WTC11 (cell line): ENCODE measurements at regions not wholly inside any gene's neighbourhood (a gene's known extent, or its start where the extent isn't known, plus 50 kb on each side); places are given as distances from the start of the nearest gene placed in this dataset.

ENCODE experiments used
- ATAC-seq: fragments of 200-7000 bp; cut with Tn5 transposase; 2 replicates; pipeline ENCODE4 v1.10.0; 2021; ENCODE audit warnings: mild to moderate bottlenecking, moderate library complexity
- CTCF ChIA-PET: fragments of 300-600 bp; sonication (Branson Sonifier 250); formaldehyde crosslinking; loops from one replicate; lab custom pipeline; 2021; ENCODE audit warnings: antibody characterized with exemption; lab: Charles Lee
- POLR2A ChIA-PET: fragments of 350-600 bp; sonication (Branson Sonifier 250); formaldehyde crosslinking; loops from one replicate; lab custom pipeline; 2021; ENCODE audit warnings: antibody characterized with exemption; lab: Charles Lee
- DNase-seq: peaks from one replicate; pipeline ENCODE4 v3.0.0; 2021; ENCODE audit warnings: low spot score
- H3K27ac Mint-ChIP-seq: 2 replicates; pipeline ENCODE4 v1.8.0; 2021; ENCODE audit warnings: mixed read lengths
- H3K27me3 Mint-ChIP-seq: 2 replicates; pipeline ENCODE4 v1.8.0; 2021; ENCODE audit warnings: low read depth, mild to moderate bottlenecking, moderate library complexity, mixed read lengths
- H3K36me3 Mint-ChIP-seq: 2 replicates; pipeline ENCODE4 v1.8.0; 2021; ENCODE audit warnings: mixed read lengths
- H3K4me1 Mint-ChIP-seq: 2 replicates; pipeline ENCODE4 v1.8.0; 2022; ENCODE audit warnings: mixed read lengths
- H3K4me3 Mint-ChIP-seq: 2 replicates; pipeline ENCODE4 v1.8.0; 2021; ENCODE audit warnings: mild to moderate bottlenecking, moderate library complexity, mixed read lengths
- H3K9me3 Mint-ChIP-seq: 2 replicates; pipeline ENCODE4 v1.8.0; 2021; ENCODE audit warnings: mixed read lengths
- AFF4 ChIP-seq: sonication (generic); formaldehyde crosslinking; IDR thresholded peaks from 2 replicates; pipeline ENCODE4 v1.8.1; 2023; ENCODE audit warnings: mild to moderate bottlenecking, missing genetic modification reagents, borderline replicate concordance
- ATF2 ChIP-seq: sonication (generic); formaldehyde crosslinking; IDR thresholded peaks from 2 replicates; pipeline ENCODE4 v1.8.1; 2022; ENCODE audit warnings: low read depth, missing genetic modification reagents, borderline replicate concordance
- CREB1 ChIP-seq: sonication (generic); formaldehyde crosslinking; IDR thresholded peaks from 2 replicates; pipeline ENCODE4 v1.8.0; 2023; ENCODE audit warnings: mild to moderate bottlenecking, missing genetic modification reagents
- E2F4 ChIP-seq: sonication (generic); formaldehyde crosslinking; IDR thresholded peaks from 2 replicates; pipeline ENCODE4 v1.8.1; 2022; ENCODE audit warnings: low read depth, mild to moderate bottlenecking, moderate library complexity, missing genetic modification reagents, borderline replicate concordance
- ERG ChIP-seq: fragments of 250-450 bp; sonication (Bioruptor Pico); IDR thresholded peaks from 2 replicates; pipeline ENCODE4 v1.8.0; 2021; ENCODE audit warnings: mild to moderate bottlenecking
- FOXJ3 ChIP-seq: sonication (generic); formaldehyde crosslinking; IDR thresholded peaks from 2 replicates; pipeline ENCODE4 v1.9.0; 2021; ENCODE audit warnings: missing genetic modification reagents, mild to moderate bottlenecking, borderline replicate concordance
- MAX ChIP-seq: sonication (generic); formaldehyde crosslinking; IDR thresholded peaks from 2 replicates; pipeline ENCODE4 v1.8.0; 2022; ENCODE audit warnings: mild to moderate bottlenecking, missing genetic modification reagents
- NR3C1 ChIP-seq: sonication (generic); formaldehyde crosslinking; conservative IDR thresholded peaks from 2 replicates; pipeline ENCODE4 v1.8.1; 2023; ENCODE audit warnings: low read depth, mild to moderate bottlenecking, missing genetic modification reagents
- PRRX2 ChIP-seq: fragments of 250-450 bp; sonication (Bioruptor Pico); IDR thresholded peaks from 2 replicates; pipeline ENCODE4 v1.8.0; 2021; ENCODE audit warnings: mild to moderate bottlenecking
- SP1 ChIP-seq: sonication (generic); formaldehyde crosslinking; conservative IDR thresholded peaks from 2 replicates; pipeline ENCODE4 v1.8.1; 2022; ENCODE audit warnings: missing genetic modification reagents
- TEAD1 ChIP-seq: sonication (generic); formaldehyde crosslinking; IDR thresholded peaks from 2 replicates; pipeline ENCODE4 v1.8.0; 2022; ENCODE audit warnings: mild to moderate bottlenecking, missing genetic modification reagents
- ZNF121 ChIP-seq: sonication (generic); formaldehyde crosslinking; IDR thresholded peaks from 2 replicates; pipeline ENCODE4 v1.8.0; 2023; ENCODE audit warnings: missing genetic modification reagents
- ZNF232 ChIP-seq: sonication (generic); formaldehyde crosslinking; IDR thresholded peaks from 2 replicates; pipeline ENCODE4 v1.8.0; 2022; ENCODE audit warnings: mild to moderate bottlenecking, missing genetic modification reagents
- ZNF416 ChIP-seq: fragments of 250-450 bp; sonication (Bioruptor Pico); IDR thresholded peaks from 2 replicates; pipeline ENCODE4 v1.9.0; 2021; ENCODE audit warnings: mild to moderate bottlenecking, inconsistent platforms
- TF ChIP-seq, protein P1 (sequence below): fragments of 250-450 bp; sonication (Bioruptor Pico); IDR thresholded peaks from 2 replicates; pipeline ENCODE4 v1.9.0; 2021; ENCODE audit warnings: mild to moderate bottlenecking
- TF ChIP-seq, protein P2 (sequence below): sonication (generic); formaldehyde crosslinking; conservative IDR thresholded peaks from 2 replicates; pipeline ENCODE4 v1.8.1; 2022; ENCODE audit warnings: mild to moderate bottlenecking, missing genetic modification reagents
- TF ChIP-seq, protein P3 (sequence below): sonication (generic); formaldehyde crosslinking; IDR thresholded peaks from 2 replicates; pipeline ENCODE4 v1.8.0; 2022; ENCODE audit warnings: mild to moderate bottlenecking, missing genetic modification reagents
- TF ChIP-seq, protein P4 (sequence below): fragments of 250-450 bp; sonication (Bioruptor Pico); IDR thresholded peaks from 2 replicates; pipeline ENCODE4 v1.9.0; 2021; ENCODE audit warnings: mild to moderate bottlenecking

DNA sequence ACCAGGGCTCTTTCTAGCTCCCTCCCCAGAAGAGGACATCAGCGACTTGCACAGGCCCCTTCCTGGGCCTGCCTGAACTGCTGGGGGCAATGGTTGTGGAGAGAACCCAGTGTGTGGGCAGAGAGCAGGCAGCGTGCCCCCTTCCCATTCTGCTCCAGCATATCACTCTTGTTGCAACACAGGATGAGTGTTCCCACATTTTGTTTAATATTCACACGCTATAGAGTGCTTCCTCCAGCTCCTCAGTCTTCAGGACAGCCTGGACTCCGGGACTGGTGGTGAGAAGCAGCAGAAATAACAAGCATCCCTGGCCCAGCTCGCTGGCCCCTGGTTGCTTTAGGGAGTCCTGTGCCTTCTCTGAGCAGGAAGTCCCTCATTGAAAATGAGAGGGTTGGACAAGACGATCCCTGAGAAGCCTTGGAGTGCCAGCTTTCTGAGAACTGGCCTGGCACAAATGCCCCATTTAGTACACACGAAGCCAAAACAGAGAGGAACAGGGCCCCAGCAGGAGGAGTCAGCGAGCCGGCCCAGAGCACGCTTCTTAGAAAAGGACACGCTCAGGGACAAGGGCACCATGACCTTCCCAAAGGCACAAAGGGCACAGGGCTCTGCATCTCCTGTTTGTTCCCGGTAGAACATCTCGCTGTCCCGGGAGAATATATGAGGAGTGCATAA, 84.2 kb upstream of the FOXC1 start (continued):
- TF ChIP-seq, protein P1, sequence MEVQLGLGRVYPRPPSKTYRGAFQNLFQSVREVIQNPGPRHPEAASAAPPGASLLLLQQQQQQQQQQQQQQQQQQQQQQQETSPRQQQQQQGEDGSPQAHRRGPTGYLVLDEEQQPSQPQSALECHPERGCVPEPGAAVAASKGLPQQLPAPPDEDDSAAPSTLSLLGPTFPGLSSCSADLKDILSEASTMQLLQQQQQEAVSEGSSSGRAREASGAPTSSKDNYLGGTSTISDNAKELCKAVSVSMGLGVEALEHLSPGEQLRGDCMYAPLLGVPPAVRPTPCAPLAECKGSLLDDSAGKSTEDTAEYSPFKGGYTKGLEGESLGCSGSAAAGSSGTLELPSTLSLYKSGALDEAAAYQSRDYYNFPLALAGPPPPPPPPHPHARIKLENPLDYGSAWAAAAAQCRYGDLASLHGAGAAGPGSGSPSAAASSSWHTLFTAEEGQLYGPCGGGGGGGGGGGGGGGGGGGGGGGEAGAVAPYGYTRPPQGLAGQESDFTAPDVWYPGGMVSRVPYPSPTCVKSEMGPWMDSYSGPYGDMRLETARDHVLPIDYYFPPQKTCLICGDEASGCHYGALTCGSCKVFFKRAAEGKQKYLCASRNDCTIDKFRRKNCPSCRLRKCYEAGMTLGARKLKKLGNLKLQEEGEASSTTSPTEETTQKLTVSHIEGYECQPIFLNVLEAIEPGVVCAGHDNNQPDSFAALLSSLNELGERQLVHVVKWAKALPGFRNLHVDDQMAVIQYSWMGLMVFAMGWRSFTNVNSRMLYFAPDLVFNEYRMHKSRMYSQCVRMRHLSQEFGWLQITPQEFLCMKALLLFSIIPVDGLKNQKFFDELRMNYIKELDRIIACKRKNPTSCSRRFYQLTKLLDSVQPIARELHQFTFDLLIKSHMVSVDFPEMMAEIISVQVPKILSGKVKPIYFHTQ (CRISPR knock-in tag) = no peak
- TF ChIP-seq SP1 (CRISPR knock-in tag) = no peak

- CTCF ChIA-PET = interaction anchor here (1.1 to 2.6 kb wide), 3 partner anchors 9 to 28 kb away, joined by 3 to 12 read pairs (median 4); no protein-coding TSS in a partner anchor
- TF ChIP-seq AFF4 (CRISPR knock-in tag) (no peak), CREB1 (no peak), ZNF416 (CRISPR knock-in tag) (no peak), ZNF232 (CRISPR knock-in tag) (no peak), E2F4 (CRISPR knock-in tag) (no peak), PRRX2 (CRISPR knock-in tag) (no peak)
- TF ChIP-seq, protein P2, sequence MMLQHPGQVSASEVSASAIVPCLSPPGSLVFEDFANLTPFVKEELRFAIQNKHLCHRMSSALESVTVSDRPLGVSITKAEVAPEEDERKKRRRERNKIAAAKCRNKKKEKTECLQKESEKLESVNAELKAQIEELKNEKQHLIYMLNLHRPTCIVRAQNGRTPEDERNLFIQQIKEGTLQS (CRISPR knock-in tag) = no peak
- DNase-seq = no peak
- POLR2A ChIA-PET = no interaction called here
- Mint-ChIP-seq H3K36me3 (peaks cover 7% of the 10 kb centered on the region; the same call in 1 of the 2 replicates), H3K4me3 (no peak overlapping the region), H3K27me3 (peaks cover 80% of the 10 kb centered on the region), H3K27ac (no peak overlapping the region), H3K4me1 (peaks cover 18% of the 10 kb centered on the region), H3K9me3 (peaks cover 9% of the 10 kb centered on the region)
- ATAC-seq = no peak
These were observed 83.2 kb upstream of the FOXC1 start for GRCh38 chr6:1526398-1527072.

DNA sequence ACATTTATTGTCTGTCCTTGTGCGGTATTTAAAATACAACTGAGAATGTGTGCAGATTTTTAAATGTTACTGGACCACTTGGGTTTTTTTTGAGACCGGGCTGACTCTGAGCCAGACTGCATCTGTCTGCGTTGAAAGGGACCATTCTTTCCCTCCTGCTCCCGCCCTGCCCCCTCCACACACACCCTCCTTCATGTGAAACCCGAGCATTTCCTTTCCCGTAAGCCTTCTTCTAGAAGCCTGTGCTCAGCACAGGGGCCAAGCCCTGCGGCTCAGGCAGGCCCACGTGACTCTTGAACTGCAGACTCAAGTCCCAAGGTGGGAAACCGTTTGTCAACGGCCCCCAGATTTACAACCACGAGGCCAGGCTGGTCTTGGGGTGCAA, 82.7 kb upstream of the FOXC1 start:
- DNase-seq (peak; percentile 36), ATAC-seq (peak; percentile 83)
- Mint-ChIP-seq H3K4me1 (peaks cover 18% of the 10 kb centered on the region), H3K9me3 (peaks cover 8% of the 10 kb centered on the region), H3K4me3 (no peak overlapping the region), H3K27ac (no peak overlapping the region), H3K36me3 (peaks cover 7% of the 10 kb centered on the region; the same call in 1 of the 2 replicates), H3K27me3 (peaks cover 77% of the 10 kb centered on the region)
- POLR2A ChIA-PET = no interaction called here
- CTCF ChIA-PET = interaction anchor here (1.1 to 2.6 kb wide), 3 partner anchors 9 to 29 kb away, joined by 3 to 12 read pairs (median 4); no protein-coding TSS in a partner anchor
- TF ChIP-seq FOXJ3 (CRISPR knock-in tag) (no peak), ATF2 (no peak), SP1 (CRISPR knock-in tag) (peak; percentile 56; the same call in 1 of the 2 replicates), NR3C1 (CRISPR knock-in tag) (no peak), ERG (CRISPR knock-in tag) (no peak), MAX (peak; percentile 93), TEAD1 (peak; percentile 56; the same call in 1 of the 2 replicates), ZNF121 (CRISPR knock-in tag) (no peak)
- TF ChIP-seq, protein P3, sequence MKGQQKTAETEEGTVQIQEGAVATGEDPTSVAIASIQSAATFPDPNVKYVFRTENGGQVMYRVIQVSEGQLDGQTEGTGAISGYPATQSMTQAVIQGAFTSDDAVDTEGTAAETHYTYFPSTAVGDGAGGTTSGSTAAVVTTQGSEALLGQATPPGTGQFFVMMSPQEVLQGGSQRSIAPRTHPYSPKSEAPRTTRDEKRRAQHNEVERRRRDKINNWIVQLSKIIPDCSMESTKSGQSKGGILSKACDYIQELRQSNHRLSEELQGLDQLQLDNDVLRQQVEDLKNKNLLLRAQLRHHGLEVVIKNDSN = peak; percentile 94
- TF ChIP-seq, protein P4, sequence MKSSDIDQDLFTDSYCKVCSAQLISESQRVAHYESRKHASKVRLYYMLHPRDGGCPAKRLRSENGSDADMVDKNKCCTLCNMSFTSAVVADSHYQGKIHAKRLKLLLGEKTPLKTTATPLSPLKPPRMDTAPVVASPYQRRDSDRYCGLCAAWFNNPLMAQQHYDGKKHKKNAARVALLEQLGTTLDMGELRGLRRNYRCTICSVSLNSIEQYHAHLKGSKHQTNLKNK (CRISPR knock-in tag) = no peak
- TF ChIP-seq, protein P2 (CRISPR knock-in tag) = no peak
